SK-N-SH (cell line): ENCODE measurements at regions not wholly inside any gene's neighbourhood (a gene's known extent, or its start where the extent isn't known, plus 50 kb on each side); places are given as distances from the start of the nearest gene placed in this dataset.

ENCODE experiments used
- RCOR1 ChIP-seq: fragments of 150-350 bp; IDR thresholded peaks from 2 replicates; pipeline ENCODE4 v1.6.1; 2017; ENCODE audit warnings: antibody characterized with exemption, low read length
- RXRA ChIP-seq: IDR thresholded peaks from 2 replicates; pipeline ENCODE4 v1.4.0; 2012; ENCODE audit warnings: low read depth, mild to moderate bottlenecking, borderline replicate concordance

GRCh38 chr7:136064081-136064480 is 86.9 kb upstream of the MTPN start:
- TF ChIP-seq RXRA (no peak), RCOR1 (no peak)
